HG02938 (cell line): ENCODE measurements at regions not wholly inside any gene's neighbourhood (a gene's known extent, or its start where the extent isn't known, plus 50 kb on each side); places are given as distances from the start of the nearest gene placed in this dataset.

Experiments used
- ATAC-seq: cut with Tn5 transposase; IDR thresholded peaks from one replicate; pipeline ENCODE4 v1.9.1; 2021; ENCODE audit warnings: mild to moderate bottlenecking, moderate library complexity; ENCODE audit not compliant: unreplicated experiment

- ATAC-seq, result no peak
Observed at GRCh38 chr20:22910287-22910852, 124.7 kb upstream of the SSTR4 start.

GRCh38 chr20:22914291-22914690, 120.8 kb upstream of the SSTR4 start:
- no peak for ATAC-seq

GRCh38 chr20:22915512-22915911, 119.6 kb upstream of the SSTR4 start:
- no peak for ATAC-seq

DNA sequence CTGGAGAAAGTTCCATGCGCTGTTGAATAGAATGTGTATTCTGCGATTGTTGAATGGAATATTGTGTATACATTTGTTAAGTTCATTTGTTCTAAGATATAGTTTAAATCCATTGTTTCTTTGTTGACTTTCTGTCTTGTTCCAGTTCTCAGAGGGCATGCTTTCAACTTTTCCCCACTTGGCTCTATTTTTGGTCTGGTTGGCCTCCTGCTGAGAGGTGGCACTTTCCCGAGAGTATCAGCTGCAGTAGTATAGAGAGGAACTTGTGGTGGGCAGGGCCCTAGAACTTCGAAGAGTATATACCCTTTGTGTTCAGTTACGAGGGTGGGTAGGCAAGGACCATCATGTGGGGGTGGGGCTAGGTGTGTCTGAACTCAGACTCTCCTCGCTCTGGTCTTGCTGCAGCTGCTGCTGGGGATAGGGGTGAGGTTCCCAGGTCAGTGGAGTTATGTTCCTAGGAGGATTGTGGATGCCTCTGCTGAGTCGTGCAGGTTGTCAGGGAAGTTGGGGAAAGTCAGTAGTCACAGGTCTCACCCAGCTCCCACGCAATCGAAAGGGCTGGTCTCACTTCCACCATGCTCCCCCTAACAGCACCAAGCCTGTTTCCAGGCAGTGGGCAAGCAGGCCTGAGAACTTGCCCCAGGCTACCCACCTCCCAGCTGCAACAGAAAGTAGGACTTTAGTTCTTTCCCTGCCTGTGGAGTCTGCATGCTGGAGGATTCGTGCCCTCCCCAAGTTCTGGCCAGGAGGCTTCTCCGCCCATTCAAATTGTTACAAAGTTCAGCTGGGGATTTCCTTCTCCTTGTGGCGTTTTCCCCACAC, 118.9 kb upstream of the SSTR4 start:
- ATAC-seq, result no peak

DNA sequence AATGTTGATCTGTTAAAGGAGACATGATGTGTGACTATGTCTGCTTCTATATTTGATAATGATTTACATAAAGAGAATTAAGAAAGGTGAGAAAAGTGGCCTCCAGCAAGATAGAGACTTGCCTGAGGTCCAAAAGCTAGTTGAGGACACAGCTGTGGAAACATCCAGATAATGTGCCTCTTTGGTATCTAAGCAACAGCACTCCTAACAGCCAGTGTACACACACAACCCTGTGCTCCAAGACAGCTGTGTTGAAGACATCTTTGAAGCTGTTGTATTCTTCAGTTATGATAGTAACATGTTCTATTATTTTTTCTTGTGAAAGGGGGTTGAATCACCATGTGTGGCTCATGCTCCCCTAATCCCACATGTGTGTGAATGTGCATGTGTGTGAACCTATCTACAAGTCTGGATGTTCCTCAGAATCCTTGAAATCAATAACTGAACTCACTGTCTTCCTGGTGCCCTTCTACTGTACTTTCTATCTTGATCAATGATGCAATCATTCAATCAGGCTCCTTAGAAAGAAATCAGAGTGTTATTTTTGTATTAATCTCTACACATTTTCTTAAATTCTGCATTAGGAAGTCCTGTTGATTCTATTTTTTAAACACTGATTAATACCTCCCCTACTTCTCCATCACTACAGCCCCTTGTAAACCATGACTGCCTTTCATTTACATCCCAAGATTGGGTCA, 116.7 kb upstream of the SSTR4 start:
- no peak for ATAC-seq

DNA sequence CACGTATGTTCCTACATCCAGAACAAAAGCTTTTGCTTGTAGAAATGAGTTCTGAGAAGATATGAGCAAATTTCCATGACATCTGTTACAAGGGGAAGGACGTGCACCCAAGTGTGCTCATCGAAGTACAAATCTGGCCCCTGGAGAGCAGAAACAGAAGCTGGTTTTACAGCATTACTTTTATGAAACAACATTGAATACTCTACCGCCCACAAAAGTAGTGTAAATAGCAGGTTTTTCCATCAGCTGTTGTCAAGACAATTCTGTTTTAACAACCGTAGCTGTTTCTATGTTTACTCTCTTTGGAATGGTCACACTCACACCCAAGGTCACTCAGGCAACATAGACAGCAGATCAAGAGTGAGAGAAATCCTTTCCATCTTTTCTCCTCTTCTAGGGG, 114.2 kb upstream of the SSTR4 start:
- no peak for ATAC-seq

- ATAC-seq, result no peak
Observed at GRCh38 chr20:22921595-22922421, 113.3 kb upstream of the SSTR4 start.

DNA sequence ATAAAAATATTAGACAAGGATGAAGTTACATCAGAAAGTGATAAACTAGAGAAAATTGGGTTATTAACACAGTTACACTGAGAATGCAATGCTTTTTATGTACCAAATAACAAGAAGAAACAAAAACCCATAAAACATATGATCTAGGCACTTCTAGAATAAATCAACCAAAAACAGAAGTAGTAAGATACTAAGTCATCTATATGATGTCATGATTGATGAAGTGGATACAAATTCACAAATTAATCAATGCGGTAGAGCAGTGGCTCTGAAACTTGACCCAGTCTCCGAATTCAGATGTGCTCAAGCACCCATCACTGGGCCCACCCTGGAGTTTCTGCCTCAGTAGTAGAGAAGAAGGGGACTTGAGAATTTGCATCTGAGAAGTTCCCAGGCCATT, 112.1 kb upstream of the SSTR4 start:
- no peak for ATAC-seq

GRCh38 chr20:22924046-22924737, 110.9 kb upstream of the SSTR4 start:
- ATAC-seq, result no peak

GRCh38 chr20:22924949-22925612, 110.0 kb upstream of the SSTR4 start:
- no peak for ATAC-seq

GRCh38 chr20:22925613-22925983, 109.5 kb upstream of the SSTR4 start:
- ATAC-seq, result no peak

- ATAC-seq, result no peak
Observed at GRCh38 chr20:22927537-22927936, 107.6 kb upstream of the SSTR4 start.

GRCh38 chr20:22928679-22929078, 106.4 kb upstream of the SSTR4 start:
- no peak for ATAC-seq

DNA sequence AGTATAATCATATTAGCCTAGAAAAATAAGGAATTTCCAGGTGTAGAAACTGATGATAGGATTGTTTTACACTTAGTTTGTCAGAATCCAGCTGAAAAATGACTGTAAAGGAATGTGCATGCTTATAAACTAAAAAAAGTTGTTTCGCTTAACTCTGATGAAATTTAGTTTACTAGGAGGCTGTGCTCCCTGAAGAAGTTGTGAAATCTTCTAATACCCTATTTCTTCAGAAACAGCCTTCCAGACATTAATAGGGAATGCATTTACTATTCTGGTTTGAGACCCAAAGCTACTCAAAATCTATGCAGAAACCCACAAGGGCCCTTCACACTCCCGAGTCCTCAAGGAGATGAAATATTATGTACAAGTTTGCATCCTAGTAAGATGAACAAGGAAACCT, 105.5 kb upstream of the SSTR4 start:
- ATAC-seq, result no peak

DNA sequence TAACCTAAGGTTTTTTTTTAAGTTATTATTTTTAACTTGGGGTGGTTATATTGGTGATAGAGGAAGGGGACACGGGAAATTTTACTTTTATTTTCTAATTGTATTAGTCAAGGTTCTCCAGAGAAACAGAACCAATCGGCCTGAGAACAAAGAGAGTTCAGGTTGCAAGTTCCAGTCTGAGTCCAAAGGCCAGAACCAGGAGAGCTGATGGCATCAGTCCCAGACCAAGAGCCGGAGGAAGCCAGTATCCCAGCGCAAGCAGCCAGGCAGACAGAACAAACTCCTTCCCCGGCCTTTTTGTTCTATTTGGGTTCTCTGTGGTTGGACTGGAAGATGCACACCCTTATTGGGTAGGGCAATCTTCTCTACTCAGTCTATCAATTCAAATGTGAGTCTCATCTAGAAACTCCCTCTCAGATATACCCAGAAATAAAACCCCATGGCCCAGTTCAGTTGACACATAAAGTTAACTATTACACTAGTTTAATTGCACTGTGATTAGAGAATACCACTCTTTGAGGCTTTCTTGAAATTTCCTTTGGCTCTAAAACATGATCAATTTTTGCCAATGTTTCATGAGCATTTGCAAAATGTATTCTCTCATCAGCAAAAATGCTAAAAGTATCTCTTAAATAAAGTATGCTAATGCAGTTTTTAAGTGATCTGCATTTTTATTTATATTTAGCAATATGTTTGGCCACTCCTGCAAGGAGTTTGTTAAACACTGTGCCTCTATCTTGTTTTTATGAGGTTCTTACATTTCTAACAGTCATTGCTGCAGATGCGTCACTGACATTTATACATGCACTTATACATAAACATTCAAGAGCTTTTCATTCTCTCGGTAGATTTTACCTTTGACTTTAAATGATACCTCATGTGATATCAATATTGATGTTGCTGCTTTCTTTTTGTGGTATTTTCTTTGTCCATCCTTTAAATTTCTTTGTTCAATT, 103.2 kb upstream of the SSTR4 start:
- no peak for ATAC-seq

DNA sequence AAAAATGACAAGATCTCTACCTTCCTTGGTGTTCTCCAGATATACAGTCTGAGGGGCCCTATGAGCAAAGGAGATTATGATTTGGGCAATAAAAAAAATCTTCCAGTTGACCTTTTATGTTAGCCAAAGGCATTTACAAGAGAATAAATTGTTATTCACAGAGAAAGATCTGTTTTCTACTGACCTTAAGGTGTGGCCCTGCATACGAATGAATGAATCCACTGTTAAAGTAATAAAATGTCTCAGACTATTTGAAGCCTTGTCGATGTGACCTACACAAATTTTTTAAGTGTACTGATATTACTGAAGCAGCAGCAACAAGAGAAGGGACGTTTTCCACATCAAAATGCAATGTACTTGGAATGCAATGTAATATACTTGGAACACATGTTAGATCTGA, 95.9 kb upstream of the SSTR4 start:
- ATAC-seq, result no peak

DNA sequence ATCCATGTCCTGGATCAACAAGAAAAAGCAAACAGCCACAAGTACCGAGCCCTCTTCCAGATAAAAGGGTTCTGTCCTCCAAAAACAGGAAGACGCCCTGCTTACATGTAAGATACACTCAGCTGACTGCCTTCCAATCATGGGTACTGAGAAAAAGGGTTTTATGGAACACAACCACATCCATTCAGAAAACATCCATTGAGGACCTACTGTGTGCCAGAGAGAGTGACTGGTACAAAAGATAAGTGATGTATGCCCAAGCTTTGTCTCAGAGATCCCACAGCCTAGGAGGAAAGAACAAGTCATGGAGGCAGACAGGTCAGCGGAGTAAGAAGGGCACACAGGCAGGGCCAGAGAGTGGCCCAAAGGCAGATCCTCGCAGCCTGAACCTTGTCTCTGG, 94.8 kb upstream of the SSTR4 start:
- no peak for ATAC-seq

DNA sequence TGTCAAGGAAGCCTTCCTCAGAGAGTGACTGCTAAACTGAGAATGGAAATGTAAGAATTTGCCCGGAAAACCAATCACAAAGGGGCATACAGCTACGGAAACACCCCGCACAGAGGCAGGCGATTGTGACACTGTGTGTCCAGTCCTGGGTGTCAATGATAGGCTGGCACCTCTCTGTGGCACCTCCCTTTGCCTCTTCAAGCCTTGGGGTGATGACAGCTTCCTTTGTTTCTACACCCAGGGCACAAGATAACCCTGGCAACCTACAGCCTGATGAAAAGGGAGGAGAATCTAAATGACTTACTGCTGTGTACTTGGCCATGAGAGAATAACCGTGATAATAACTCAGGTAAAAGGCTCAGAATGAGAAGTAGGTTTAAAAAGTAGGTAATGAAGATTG, 93.6 kb upstream of the SSTR4 start:
- no peak for ATAC-seq

GRCh38 chr20:22942742-22943141, 92.4 kb upstream of the SSTR4 start:
- no peak for ATAC-seq
